Trophoblast cell (in vitro differentiated cells and primary cell): ENCODE measurements at regions not wholly inside any gene's neighbourhood (a gene's known extent, or its start where the extent isn't known, plus 50 kb on each side); places are given as distances from the start of the nearest gene placed in this dataset.

ENCODE experiments used
- DNase-seq, 2 donors: peaks; one replicate each; pipeline ENCODE4 v3.0.0-alpha.2; 2016
- H2AFZ ChIP-seq: 2 replicates; pipeline ENCODE4 v1.6.1; 2013; ENCODE audit warnings: low read length, moderate library complexity, mild to moderate bottlenecking; ENCODE audit not compliant: insufficient read depth, poor library complexity
- H2AK5ac ChIP-seq: 2 replicates; pipeline ENCODE4 v1.6.1; 2013; ENCODE audit warnings: mild to moderate bottlenecking, low read length
- H2BK120ac ChIP-seq: 2 replicates; pipeline ENCODE4 v1.6.1; 2013; ENCODE audit warnings: low read length, mild to moderate bottlenecking, moderate library complexity; ENCODE audit not compliant: insufficient read depth, poor library complexity
- H2BK12ac ChIP-seq: 2 replicates; pipeline ENCODE4 v1.6.1; 2013; ENCODE audit warnings: mild to moderate bottlenecking, low read length, moderate library complexity
- H2BK5ac ChIP-seq: 2 replicates; pipeline ENCODE4 v1.6.1; 2013; ENCODE audit warnings: low read length, low read depth, moderate library complexity, mild to moderate bottlenecking; ENCODE audit not compliant: poor library complexity
- H3K14ac ChIP-seq: 2 replicates; pipeline ENCODE4 v1.6.1; 2013; ENCODE audit warnings: mild to moderate bottlenecking, low read length
- H3K18ac ChIP-seq: 2 replicates; pipeline ENCODE4 v1.6.1; 2013; ENCODE audit warnings: mild to moderate bottlenecking, low read length
- H3K23ac ChIP-seq: 2 replicates; pipeline ENCODE4 v1.6.1; 2013; ENCODE audit warnings: low read length
- H3K27ac ChIP-seq: 2 replicates; pipeline ENCODE4 v1.5.1; 2013; ENCODE audit warnings: low read depth, mild to moderate bottlenecking, inconsistent platforms, low read length, moderate library complexity
- H3K27me3 ChIP-seq: 2 replicates; pipeline ENCODE4 v1.6.1; 2013; ENCODE audit warnings: inconsistent platforms, mild to moderate bottlenecking, low read length, moderate library complexity; ENCODE audit not compliant: insufficient read depth
- H3K36me3 ChIP-seq, 2 experiments: 1 replicate in 1 of 2; 2 replicates in 1 of 2; pipeline ENCODE4 v1.6.1; 2013; ENCODE audit warnings: low read length in 2 of 2, mild to moderate bottlenecking in 2 of 2, moderate library complexity in 1 of 2; ENCODE audit not compliant: insufficient read depth in 2 of 2, control insufficient read depth in 1 of 2
- H3K4ac ChIP-seq: 2 replicates; pipeline ENCODE4 v1.6.1; 2013; ENCODE audit warnings: low read depth, mild to moderate bottlenecking, low read length, moderate library complexity
- H3K4me1 ChIP-seq, 2 experiments: 1 replicate in 1 of 2; 2 replicates in 1 of 2; pipeline ENCODE4 v1.6.1; 2013; ENCODE audit warnings: low read length in 2 of 2, mild to moderate bottlenecking in 2 of 2, moderate library complexity in 1 of 2; ENCODE audit not compliant: insufficient read depth in 2 of 2, control insufficient read depth in 1 of 2
- H3K4me2 ChIP-seq: 2 replicates; pipeline ENCODE4 v1.6.1; 2013; ENCODE audit warnings: inconsistent platforms, mild to moderate bottlenecking, low read length, moderate library complexity
- H3K4me3 ChIP-seq: 2 replicates; pipeline ENCODE4 v1.5.1; 2013; ENCODE audit warnings: mild to moderate bottlenecking, low read depth, low read length, inconsistent platforms
- H3K79me1 ChIP-seq: one replicate; pipeline ENCODE4 v1.6.1; 2013; ENCODE audit warnings: low read length
- H3K79me2 ChIP-seq: 2 replicates; pipeline ENCODE4 v1.6.1; 2013; ENCODE audit warnings: low read length, mild to moderate bottlenecking; ENCODE audit not compliant: control insufficient read depth, insufficient read depth, poor library complexity
- H3K9ac ChIP-seq: 2 replicates; pipeline ENCODE4 v1.6.1; 2013; ENCODE audit warnings: mild to moderate bottlenecking, low read length
- H3K9me3 ChIP-seq: 2 replicates; pipeline ENCODE4 v1.6.1; 2013; ENCODE audit warnings: low read depth, mild to moderate bottlenecking, control low read depth, inconsistent platforms, low read length; ENCODE audit not compliant: insufficient read depth
- H4K12ac ChIP-seq: 2 replicates; pipeline ENCODE4 v1.6.1; 2013; ENCODE audit warnings: low read depth, mild to moderate bottlenecking, low read length, moderate library complexity
- H4K8ac ChIP-seq: 2 replicates; pipeline ENCODE4 v1.6.1; 2013; ENCODE audit warnings: low read depth, mild to moderate bottlenecking, low read length, moderate library complexity
- H4K91ac ChIP-seq: one replicate; pipeline ENCODE4 v1.6.1; 2013; ENCODE audit warnings: low read depth, mild to moderate bottlenecking, low read length, moderate library complexity
- WGBS: extraction: QIAGEN DNeasy Blood & Tissue Kit; methylation state at CpG from one replicate; pipeline ENCODE4 v1.1.7; 2013; ENCODE audit warnings: missing lambda C conversion rate; ENCODE audit not compliant: insufficient read length, insufficient coverage; ENCODE audit errors: extremely low coverage; 5-methylcytosine and 5-hydroxymethylcytosine counted together

DNA sequence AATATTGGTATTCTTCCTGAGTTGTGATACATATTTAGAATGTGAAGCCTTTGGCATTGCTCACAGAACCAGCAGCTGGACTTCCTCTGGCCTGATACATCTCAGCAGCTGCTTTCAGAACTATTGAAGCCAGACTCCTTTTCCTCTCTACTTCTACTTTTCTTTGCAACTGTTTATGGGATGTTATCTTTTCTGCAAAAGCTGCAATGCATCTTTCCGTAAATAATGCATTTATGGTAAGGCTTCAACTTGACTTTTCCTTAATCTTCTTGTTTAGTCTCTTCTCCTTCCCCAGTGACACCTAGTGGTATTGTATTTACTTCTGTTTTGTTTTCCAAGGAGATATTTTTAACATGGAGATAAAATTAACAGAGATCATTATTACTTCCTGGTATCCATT, 1548.7 kb downstream of the PCDH7 start:
- H3K4me1 ChIP-seq: no peaks in the 10 kb centered on the region
- H4K12ac ChIP-seq: no peak overlapping the region
- no CpG with 5 or more reads among the region's 1 CpG for whole genome bisulfite sequencing
- no peak overlapping the region for H2AK5ac ChIP-seq
- H3K27me3 ChIP-seq: no peaks in the 10 kb centered on the region
- H3K23ac ChIP-seq: no peak overlapping the region
- no peak overlapping the region for H2BK120ac ChIP-seq
- H3K18ac ChIP-seq: no peak overlapping the region
- H3K9ac ChIP-seq: no peak overlapping the region
- H3K79me1 ChIP-seq: no peaks in the 10 kb centered on the region
- no peak overlapping the region for H2BK5ac ChIP-seq
- no peak overlapping the region for H3K4me2 ChIP-seq
- H3K9me3 ChIP-seq: no peaks in the 10 kb centered on the region
- no peak overlapping the region for H2BK12ac ChIP-seq
- no peak overlapping the region for H3K4me3 ChIP-seq
- no peak overlapping the region for H3K27ac ChIP-seq
- H3K4ac ChIP-seq: no peak overlapping the region
- H3K14ac ChIP-seq: no peak overlapping the region
- no peak overlapping the region for H4K8ac ChIP-seq
- H3K79me2 ChIP-seq: no peaks in the 10 kb centered on the region
- no peak overlapping the region for H4K91ac ChIP-seq
- no peaks in the 10 kb centered on the region for H3K36me3 ChIP-seq
- DNase-seq: no peak
- H2AFZ ChIP-seq: no peak overlapping the region

DNA sequence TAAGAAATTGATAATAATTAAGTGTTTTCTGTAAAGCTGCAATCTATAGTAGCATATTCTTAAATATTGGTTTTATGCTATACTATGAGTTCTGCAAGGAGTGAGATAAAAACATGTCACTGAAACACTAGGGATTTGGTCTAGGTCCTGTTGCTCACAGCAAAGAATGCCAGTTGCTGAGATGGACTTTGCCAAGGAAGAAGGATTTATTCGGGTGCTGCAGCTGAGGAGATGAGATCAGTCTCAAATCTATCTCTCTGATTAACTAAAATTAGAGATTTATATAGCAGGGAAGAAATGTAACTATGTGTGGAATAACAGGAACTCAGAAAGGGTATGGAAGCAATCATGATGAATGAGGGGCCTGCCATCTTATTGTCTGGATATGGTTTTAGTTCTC, 1569.9 kb downstream of the PCDH7 start:
- Histone ChIP-seq H4K12ac (no peak overlapping the region), H2BK12ac (no peak overlapping the region), H3K4ac (no peak overlapping the region), H3K79me1 (no peaks in the 10 kb centered on the region), H3K4me3 (no peak overlapping the region), H3K9me3 (no peaks in the 10 kb centered on the region), H3K4me1 (no peaks in the 10 kb centered on the region), H2AK5ac (no peak overlapping the region), H3K27ac (no peak overlapping the region), H3K9ac (no peak overlapping the region), H4K91ac (no peak overlapping the region), H3K14ac (no peak overlapping the region), H3K23ac (no peak overlapping the region), H2BK120ac (no peak overlapping the region), H4K8ac (no peak overlapping the region), H2AFZ (no peak overlapping the region), H3K4me2 (no peak overlapping the region), H3K27me3 (no peaks in the 10 kb centered on the region), H2BK5ac (no peak overlapping the region), H3K36me3 (peaks cover 0 to 2% of the 10 kb centered on the region in 2 experiments), H3K79me2 (no peaks in the 10 kb centered on the region), H3K18ac (no peak overlapping the region)
- no CpG with 5 or more reads among the region's 1 CpG for WGBS
- no peak for DNase-seq

GRCh38 chr4:32318926-32319325, 1598.8 kb downstream of the PCDH7 start:
- no peak overlapping the region for H4K12ac ChIP-seq
- H3K79me1 ChIP-seq: peaks cover 1% of the 10 kb centered on the region
- no peaks in the 10 kb centered on the region for H3K4me1 ChIP-seq
- H3K23ac ChIP-seq: no peak overlapping the region
- H2BK120ac ChIP-seq: no peak overlapping the region
- H3K79me2 ChIP-seq: no peaks in the 10 kb centered on the region
- no peak overlapping the region for H3K4me3 ChIP-seq
- no peak overlapping the region for H2AK5ac ChIP-seq
- H3K27ac ChIP-seq: no peak overlapping the region
- no peak overlapping the region for H4K8ac ChIP-seq
- H3K4ac ChIP-seq: no peak overlapping the region
- H2BK12ac ChIP-seq: no peak overlapping the region
- H2BK5ac ChIP-seq: no peak overlapping the region
- peaks cover 5% of the 10 kb centered on the region for H3K9me3 ChIP-seq
- H4K91ac ChIP-seq: no peak overlapping the region
- no peak overlapping the region for H3K9ac ChIP-seq
- H3K36me3 ChIP-seq: no peaks in the 10 kb centered on the region
- no peaks in the 10 kb centered on the region for H3K27me3 ChIP-seq
- WGBS: no CpG with 5 or more reads among the region's 7 CpGs
- H3K14ac ChIP-seq: no peak overlapping the region
- no peak overlapping the region for H3K18ac ChIP-seq
- no peak for DNase-seq
- no peak overlapping the region for H3K4me2 ChIP-seq
- no peak overlapping the region for H2AFZ ChIP-seq

DNA sequence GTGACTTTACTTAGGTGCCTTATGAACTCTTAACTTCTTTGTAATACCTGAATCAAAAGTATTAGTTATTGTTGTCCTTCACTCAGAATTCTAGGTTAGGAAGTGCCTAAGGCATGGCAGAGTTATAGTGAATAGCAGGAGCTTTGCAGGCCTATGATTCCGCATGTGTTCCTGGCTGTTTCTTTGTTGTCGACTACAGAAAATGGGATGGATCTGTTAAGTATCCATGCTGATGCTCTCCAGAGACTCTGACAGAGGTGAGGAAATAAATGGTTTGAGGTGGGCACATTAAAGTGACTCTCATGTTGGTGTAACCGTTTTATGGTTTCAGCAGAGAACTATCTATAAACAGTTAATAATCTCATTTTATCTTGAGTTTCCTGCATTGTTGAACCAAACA, 1601.3 kb downstream of the PCDH7 start:
- no peak overlapping the region for H2BK12ac ChIP-seq
- WGBS: no CpG with 5 or more reads among the region's 3 CpGs
- H3K27ac ChIP-seq: no peak overlapping the region
- no peak overlapping the region for H3K18ac ChIP-seq
- no peak overlapping the region for H2AK5ac ChIP-seq
- H3K9me3 ChIP-seq: peaks cover 5% of the 10 kb centered on the region
- H3K9ac ChIP-seq: no peak overlapping the region
- H3K4me1 ChIP-seq: no peaks in the 10 kb centered on the region
- no peak overlapping the region for H3K23ac ChIP-seq
- H3K79me2 ChIP-seq: no peaks in the 10 kb centered on the region
- H3K79me1 ChIP-seq: peaks cover 1% of the 10 kb centered on the region
- no peak overlapping the region for H3K4me2 ChIP-seq
- no peaks in the 10 kb centered on the region for H3K27me3 ChIP-seq
- no peak overlapping the region for H3K4ac ChIP-seq
- H4K12ac ChIP-seq: no peak overlapping the region
- no peaks in the 10 kb centered on the region for H3K36me3 ChIP-seq
- no peak for DNase-seq
- no peak overlapping the region for H2AFZ ChIP-seq
- no peak overlapping the region for H3K4me3 ChIP-seq
- no peak overlapping the region for H2BK120ac ChIP-seq
- H4K91ac ChIP-seq: no peak overlapping the region
- H4K8ac ChIP-seq: no peak overlapping the region
- no peak overlapping the region for H3K14ac ChIP-seq
- H2BK5ac ChIP-seq: no peak overlapping the region
